Right lobe of liver (tissue), 6 donors: ENCODE measurements at regions not wholly inside any gene's neighbourhood (a gene's known extent, or its start where the extent isn't known, plus 50 kb on each side); places are given as distances from the start of the nearest gene placed in this dataset.
"Not testable (repeated sequence)": the region's sequence is repeated elsewhere in the genome, so short reads cannot be mapped to it uniquely, and the experiment has no call there.

Experiments used
- ATAC-seq, 4 donors: fragments of 200-7000 bp; cut with Tn5 transposase; one replicate each; pipeline ENCODE4 v1.9.1; 2020; ENCODE audit warnings: mild to moderate bottlenecking in 4 of 4, moderate library complexity in 4 of 4
- DNase-seq, 3 donors: peaks; one replicate each; pipeline ENCODE4 v3.0.0-alpha.2; 2020
- H3K27ac ChIP-seq, 3 donors: fragments of 200-600 bp; one replicate each; pipeline ENCODE4 v1.8.0; 2022
- H3K27me3 ChIP-seq, 2 donors: fragments of 200-600 bp; one replicate each; pipeline ENCODE4 v1.8.0; 2022
- H3K36me3 ChIP-seq, 4 donors: fragments of 200-600 bp; sonication (generic) in 1 of 4; one replicate each; pipeline versions ENCODE4 v1.5.1 to v1.8.0; 2017 to 2022; ENCODE audit warnings: control low read depth in 1 of 4
- H3K4me1 ChIP-seq, 4 donors: fragments of 200-600 bp; sonication (generic) in 1 of 4; one replicate each; pipeline versions ENCODE4 v1.5.1 to v1.8.0; 2017 to 2022; ENCODE audit warnings: control low read depth in 1 of 4
- H3K4me3 ChIP-seq, 3 donors: fragments of 200-600 bp; one replicate each; pipeline ENCODE4 v1.8.0; 2022
- H3K9me3 ChIP-seq, 4 donors: fragments of 200-600 bp; sonication (generic) in 1 of 4; one replicate each; pipeline versions ENCODE4 v1.5.1 to v1.8.0; 2017 to 2022; ENCODE audit warnings: control low read depth in 1 of 4
- POLR2A ChIP-seq: fragments of 450-650 bp; IDR thresholded peaks from one replicate; pipeline ENCODE4 v1.6.1; 2017; ENCODE audit warnings: antibody characterized with exemption, mild to moderate bottlenecking
- WGBS: methylation state at CpG from one replicate; pipeline ENCODE4 v1.1.6; 2018; ENCODE audit warnings: low coverage, low lambda C conversion rate; ENCODE audit not compliant: insufficient coverage; ENCODE audit errors: missing lambda C conversion rate; 5-methylcytosine and 5-hydroxymethylcytosine counted together
- intact Hi-C, 2 donors: fragments of 100-400 bp; cut with DNase I; formaldehyde crosslinking; loops; one replicate each; pipeline versions ENCODE4 v1.11.2 to v1.14.1; 2022
- TF ChIP-seq, protein P1 (sequence below), 4 donors: fragments of 200-600 bp in 3 of 4; fragments of 450-650 bp in 1 of 4; IDR thresholded peaks; one replicate each; pipeline versions ENCODE4 v1.5.1 to v1.8.0; 2016 to 2022; ENCODE audit warnings: antibody characterized with exemption in 4 of 4, mild to moderate bottlenecking in 2 of 4
- donor health status: DM: no; HTN: yes; CAD: no.
- donor health status: DM: no; HTN: no; CAD: no.
- donor health status: DM: no; HTN: no; CAD: no.
- donor health status: DM: no; HTN: yes; CAD: no.
- donor health status: DM: no; HTN: yes; CAD: no.

- intact Hi-C loops: no loop called here
- 17% methylated on average over 3 of the region's 3 CpGs for WGBS
- peak in 1 of 3 donors; percentile 19 for DNase-seq
Observed at GRCh38 chr14:101665478-101666078, 95.9 kb upstream of the PPP2R5C start.

DNA sequence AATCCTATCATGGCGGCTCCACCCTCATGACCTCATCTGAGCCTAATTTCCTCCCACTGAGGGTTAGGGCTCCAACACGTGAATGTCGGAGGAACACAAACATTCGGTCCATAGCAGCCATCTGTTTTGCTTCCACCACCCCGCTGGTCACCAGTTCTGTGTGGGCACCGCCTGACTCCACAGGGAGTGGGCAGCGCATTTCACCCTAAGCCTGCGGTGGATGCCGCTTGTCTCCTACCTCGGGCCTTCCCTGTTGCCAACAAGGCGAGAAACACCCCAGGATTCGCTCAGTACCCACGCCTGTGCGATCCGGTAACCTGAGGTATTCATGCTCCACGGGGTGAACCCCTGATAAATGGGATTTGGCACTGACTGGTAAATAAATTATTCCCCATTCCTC lies 95.2 kb upstream of the PPP2R5C start:
- DNase-seq (no peak), ATAC-seq (no peak)
- WGBS: 81% methylated on average over 3 of the region's 16 CpGs
- Histone ChIP-seq H3K4me3 (no peak overlapping the region), H3K9me3 (peaks cover 0 to 4% (median 0%) of the 10 kb centered on the region in 4 donors), H3K27me3 (no peaks in the 10 kb centered on the region), H3K36me3 (no peaks in the 10 kb centered on the region), H3K4me1 (no peaks in the 10 kb centered on the region), H3K27ac (no peak overlapping the region)
- intact Hi-C loops: no loop called here
- TF ChIP-seq, protein P1, sequence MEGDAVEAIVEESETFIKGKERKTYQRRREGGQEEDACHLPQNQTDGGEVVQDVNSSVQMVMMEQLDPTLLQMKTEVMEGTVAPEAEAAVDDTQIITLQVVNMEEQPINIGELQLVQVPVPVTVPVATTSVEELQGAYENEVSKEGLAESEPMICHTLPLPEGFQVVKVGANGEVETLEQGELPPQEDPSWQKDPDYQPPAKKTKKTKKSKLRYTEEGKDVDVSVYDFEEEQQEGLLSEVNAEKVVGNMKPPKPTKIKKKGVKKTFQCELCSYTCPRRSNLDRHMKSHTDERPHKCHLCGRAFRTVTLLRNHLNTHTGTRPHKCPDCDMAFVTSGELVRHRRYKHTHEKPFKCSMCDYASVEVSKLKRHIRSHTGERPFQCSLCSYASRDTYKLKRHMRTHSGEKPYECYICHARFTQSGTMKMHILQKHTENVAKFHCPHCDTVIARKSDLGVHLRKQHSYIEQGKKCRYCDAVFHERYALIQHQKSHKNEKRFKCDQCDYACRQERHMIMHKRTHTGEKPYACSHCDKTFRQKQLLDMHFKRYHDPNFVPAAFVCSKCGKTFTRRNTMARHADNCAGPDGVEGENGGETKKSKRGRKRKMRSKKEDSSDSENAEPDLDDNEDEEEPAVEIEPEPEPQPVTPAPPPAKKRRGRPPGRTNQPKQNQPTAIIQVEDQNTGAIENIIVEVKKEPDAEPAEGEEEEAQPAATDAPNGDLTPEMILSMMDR (IDR thresholded peaks at IDR 0.05): no peak
- TF ChIP-seq POLR2A: no peak

More at GRCh38 chr14:101665478-101666078, 95.9 kb upstream of the PPP2R5C start:
- H3K4me1 ChIP-seq: no peaks in the 10 kb centered on the region
- no peak overlapping the region for H3K27ac ChIP-seq
- ATAC-seq: peak; percentile 39 to 73 (median 56)
- H3K4me3 ChIP-seq: no peak overlapping the region
- H3K9me3 ChIP-seq: peaks cover 0 to 4% (median 0%) of the 10 kb centered on the region in 4 donors
- H3K36me3 ChIP-seq: no peaks in the 10 kb centered on the region
- TF ChIP-seq POLR2A: no peak
- TF ChIP-seq, protein P1 (IDR thresholded peaks at IDR 0.05): peak; percentile 33 to 49 (median 44)
- no peaks in the 10 kb centered on the region for H3K27me3 ChIP-seq

DNA sequence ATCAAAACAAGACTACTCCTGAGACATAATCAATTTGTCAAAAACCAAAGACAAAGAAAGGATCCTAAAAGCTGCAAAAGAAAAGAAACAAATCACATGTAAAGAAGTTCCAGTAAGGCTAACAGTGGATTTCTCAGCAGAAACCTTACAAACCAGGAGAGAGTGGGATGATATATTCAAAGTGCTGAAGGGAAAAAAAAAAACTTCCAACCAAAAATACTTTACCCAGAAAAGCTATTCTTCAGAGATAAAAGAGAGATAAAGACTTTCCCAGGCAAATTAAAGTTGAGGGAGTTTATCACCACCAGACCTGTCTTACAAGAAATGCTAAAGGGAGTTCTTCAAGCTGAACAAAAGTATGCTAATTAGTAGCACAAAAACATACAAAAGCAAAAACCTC lies 91.9 kb upstream of the PPP2R5C start:
- DNase-seq (no peak), ATAC-seq (no peak)
- H3K9me3 ChIP-seq: peaks cover 0 to 4% (median 0%) of the 10 kb centered on the region in 4 donors
- intact Hi-C loops: no loop called here
- H3K4me1 ChIP-seq: no peaks in the 10 kb centered on the region
- TF ChIP-seq POLR2A: no peak
- TF ChIP-seq, protein P1 (IDR thresholded peaks at IDR 0.05): no peak
- H3K36me3 ChIP-seq: no peaks in the 10 kb centered on the region
- no peaks in the 10 kb centered on the region for H3K27me3 ChIP-seq
- H3K4me3 ChIP-seq: no peak overlapping the region
- H3K27ac ChIP-seq: no peak overlapping the region

GRCh38 chr14:101673873-101674272 lies 87.6 kb upstream of the PPP2R5C start:
- no peaks in the 10 kb centered on the region for H3K36me3 ChIP-seq
- no peak overlapping the region for H3K4me3 ChIP-seq
- H3K27ac ChIP-seq: no peak overlapping the region
- no peak for TF ChIP-seq POLR2A
- TF ChIP-seq, protein P1 (IDR thresholded peaks at IDR 0.05): no peak
- DNase-seq (no peak), ATAC-seq (no peak)
- 34% methylated on average over 5 of the region's 5 CpGs for WGBS
- no peaks in the 10 kb centered on the region for H3K27me3 ChIP-seq
- H3K9me3 ChIP-seq: peaks cover 0 to 4% (median 0%) of the 10 kb centered on the region in 4 donors
- intact Hi-C loops: no loop called here
- H3K4me1 ChIP-seq: no peaks in the 10 kb centered on the region

- H3K4me1 ChIP-seq, ATAC-seq, H3K27me3 ChIP-seq, H3K4me3 ChIP-seq, H3K36me3 ChIP-seq, H3K27ac ChIP-seq, H3K9me3 ChIP-seq, DNase-seq, intact Hi-C loops: not testable (repeated sequence)
- 86% methylated on average over 2 of the region's 2 CpGs for WGBS
Observed at GRCh38 chr14:101675835-101676234, 85.7 kb upstream of the PPP2R5C start.

DNA sequence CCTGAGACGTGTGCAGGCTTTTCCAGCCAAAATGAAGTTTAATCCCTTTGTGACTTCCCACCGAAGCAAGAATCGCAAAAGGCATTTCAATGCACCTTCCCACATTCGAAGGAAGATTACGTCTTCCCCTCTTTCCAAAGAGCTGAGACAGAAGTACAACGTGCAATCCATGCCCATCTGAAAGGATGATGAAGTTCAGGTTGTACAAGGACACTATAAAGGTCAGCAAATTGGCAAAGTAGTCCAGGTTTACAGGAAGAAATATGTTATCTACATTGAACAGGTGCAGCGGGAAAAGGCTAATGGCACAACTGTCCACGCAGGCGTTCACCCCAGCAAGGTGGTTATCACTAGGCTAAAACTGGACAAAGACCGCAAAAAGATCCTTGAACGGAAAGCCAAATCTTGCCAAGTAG lies 83.6 kb upstream of the PPP2R5C start:
- H3K27me3 ChIP-seq, H3K36me3 ChIP-seq, ATAC-seq, intact Hi-C loops, DNase-seq, H3K27ac ChIP-seq, H3K9me3 ChIP-seq, H3K4me3 ChIP-seq, H3K4me1 ChIP-seq: not testable (repeated sequence)
- 70% methylated on average over 9 of the region's 11 CpGs for WGBS
